ENCODE measurements at regions not wholly inside any gene's neighbourhood (a gene's known extent, or its start where the extent isn't known, plus 50 kb on each side); places are given as distances from the start of the nearest gene placed in this dataset.

- Histone ChIP-seq H3K4me3 (no peak overlapping the region), H3K4me1 (no peaks in the 10 kb centered on the region), H3K36me3 (no peaks in the 10 kb centered on the region), H3K27me3 (no peaks in the 10 kb centered on the region), H3K9me3 (no peaks in the 10 kb centered on the region), H3K27ac (no peak overlapping the region)
- DNase-seq (ENCODE audit: low spot score in 2 of 2), result no peak
- TF ChIP-seq CTCF (IDR thresholded peaks at IDR 0.05), result no peak
- intact Hi-C loops (cut with DNase I), result no loop called here
Measured at GRCh38 chr7:32393861-32394260, 96.3 kb downstream of the LSM5 start.

- Histone ChIP-seq H3K36me3 (no peaks in the 10 kb centered on the region), H3K27me3 (no peaks in the 10 kb centered on the region), H3K9me3 (no peaks in the 10 kb centered on the region), H3K4me3 (no peak overlapping the region), H3K4me1 (no peaks in the 10 kb centered on the region), H3K27ac (no peak overlapping the region)
- TF ChIP-seq CTCF (IDR thresholded peaks at IDR 0.05), result no peak
- DNase-seq (ENCODE audit: low spot score in 2 of 2), result no peak
- intact Hi-C loops (cut with DNase I), result no loop called here
Measured at GRCh38 chr7:32390210-32390609, 100.0 kb downstream of the LSM5 start.

DNA sequence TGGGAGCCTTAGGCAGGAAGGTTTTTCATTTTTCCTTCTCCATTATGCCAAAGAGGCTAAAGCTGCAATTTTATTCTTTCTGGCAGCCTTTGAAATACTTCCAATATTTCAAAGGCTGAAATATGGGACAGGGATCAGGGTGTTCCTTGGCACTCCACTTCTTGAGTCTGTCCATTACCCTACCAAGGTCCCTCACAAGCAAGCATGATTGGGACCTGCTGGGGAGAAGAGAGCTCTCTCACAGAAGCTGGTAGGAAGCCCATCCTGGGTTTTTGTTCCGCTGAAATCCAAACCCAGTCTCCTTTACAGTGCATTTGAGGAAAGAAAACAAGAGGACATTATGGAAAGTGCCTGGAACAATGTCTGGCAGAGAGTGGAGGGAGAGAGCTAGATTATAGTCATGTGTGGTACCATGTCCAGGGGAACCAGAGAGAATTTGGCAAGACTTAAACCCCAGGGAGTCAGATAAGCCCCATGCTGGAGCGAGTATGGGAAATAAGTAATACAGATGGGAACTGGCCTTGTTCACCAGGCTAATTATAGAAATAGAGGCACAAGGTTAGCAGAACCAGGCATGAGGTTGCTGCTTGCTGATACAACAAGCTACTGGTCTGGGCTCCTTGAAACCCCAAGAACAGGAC, 104.7 kb downstream of the LSM5 start:
- no peak overlapping the region for H3K27ac ChIP-seq
- H3K4me1 ChIP-seq, result no peaks in the 10 kb centered on the region
- no peak for DNase-seq (ENCODE audit: low spot score in 2 of 2)
- no peaks in the 10 kb centered on the region for H3K36me3 ChIP-seq
- H3K9me3 ChIP-seq, result no peaks in the 10 kb centered on the region
- H3K4me3 ChIP-seq, result no peak overlapping the region
- TF ChIP-seq CTCF (IDR thresholded peaks at IDR 0.05), result no peak
- intact Hi-C loops (cut with DNase I), result no loop called here
- no peaks in the 10 kb centered on the region for H3K27me3 ChIP-seq

DNA sequence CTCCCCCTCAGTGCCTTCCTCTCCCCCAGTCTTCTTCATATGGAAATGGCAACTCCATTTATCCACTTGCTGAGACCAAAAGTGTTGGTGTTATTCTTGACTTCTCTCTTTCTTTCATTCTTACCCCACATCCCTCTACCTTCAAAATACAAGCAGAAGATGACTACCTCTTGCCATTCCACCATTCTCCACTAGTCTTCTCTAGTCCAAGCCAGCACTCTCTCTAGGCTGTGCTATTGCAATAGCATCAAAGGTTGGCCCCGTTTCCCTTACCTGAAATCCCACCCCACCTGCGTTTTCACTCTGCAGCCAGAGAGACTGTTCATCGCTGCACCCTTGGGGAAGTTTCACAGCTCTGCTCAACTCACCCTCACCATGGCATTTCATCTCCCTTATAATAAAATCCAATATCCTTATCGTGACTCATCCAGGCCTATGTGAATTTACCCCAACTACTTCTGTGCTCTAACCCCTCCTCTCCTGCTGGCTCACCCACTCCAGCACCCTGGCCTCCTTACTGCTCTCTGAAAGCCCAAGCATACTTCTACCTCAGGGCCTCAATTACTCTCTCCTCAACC, 109.1 kb downstream of the LSM5 start:
- Histone ChIP-seq H3K4me3 (no peak overlapping the region), H3K9me3 (no peaks in the 10 kb centered on the region), H3K27ac (no peak overlapping the region), H3K36me3 (no peaks in the 10 kb centered on the region), H3K4me1 (no peaks in the 10 kb centered on the region), H3K27me3 (no peaks in the 10 kb centered on the region)
- intact Hi-C loops (cut with DNase I), result no loop called here
- no peak for TF ChIP-seq CTCF (IDR thresholded peaks at IDR 0.05)
- DNase-seq (ENCODE audit: low spot score in 2 of 2), result no peak

DNA sequence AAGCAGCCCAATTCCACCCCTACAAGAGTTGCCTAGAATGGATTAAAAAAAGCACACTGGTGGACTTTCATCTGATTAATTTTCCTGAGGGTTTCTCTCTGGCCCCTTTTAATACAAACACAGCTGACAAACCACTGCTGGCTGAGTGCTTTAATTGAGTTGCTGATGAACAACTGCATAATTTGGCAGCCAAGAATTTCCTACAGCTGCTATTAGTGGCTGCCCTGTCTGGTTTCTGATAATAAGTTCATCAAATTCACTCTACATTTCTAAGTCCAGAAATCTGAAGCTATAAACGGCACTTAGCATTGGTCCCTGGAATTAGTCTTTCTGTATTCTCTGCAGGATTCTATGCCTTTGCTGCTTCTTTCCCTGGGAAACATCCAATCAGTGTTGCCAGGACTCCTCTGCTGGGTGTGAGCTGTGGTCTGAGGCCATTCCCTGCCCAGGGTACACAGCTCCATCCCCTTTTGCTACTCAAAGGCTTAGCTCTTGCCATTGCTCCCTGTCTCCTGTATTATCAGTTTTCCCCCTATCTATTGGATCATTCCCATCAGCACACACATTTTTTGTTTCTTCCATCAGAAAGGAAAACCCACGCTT, 110.6 kb downstream of the LSM5 start:
- Histone ChIP-seq H3K36me3 (no peaks in the 10 kb centered on the region), H3K9me3 (no peaks in the 10 kb centered on the region), H3K27ac (no peak overlapping the region), H3K4me1 (no peaks in the 10 kb centered on the region), H3K4me3 (no peak overlapping the region), H3K27me3 (no peaks in the 10 kb centered on the region)
- no peak for TF ChIP-seq CTCF (IDR thresholded peaks at IDR 0.05)
- intact Hi-C loops (cut with DNase I), result no loop called here
- no peak for DNase-seq (ENCODE audit: low spot score in 2 of 2)
